DMS 273 treated with DMSO at 0.1 percent for 48 hours (cell line): ENCODE measurements at regions not wholly inside any gene's neighbourhood (a gene's known extent, or its start where the extent isn't known, plus 50 kb on each side); places are given as distances from the start of the nearest gene placed in this dataset.
"Not testable (repeated sequence)": the region's sequence is repeated elsewhere in the genome, so short reads cannot be mapped to it uniquely, and the experiment has no call there.

Experiments used
- DNase-seq: peaks from one replicate; lab custom pipeline; 2025; lab: John Stamatoyannopoulos, UW

DNA sequence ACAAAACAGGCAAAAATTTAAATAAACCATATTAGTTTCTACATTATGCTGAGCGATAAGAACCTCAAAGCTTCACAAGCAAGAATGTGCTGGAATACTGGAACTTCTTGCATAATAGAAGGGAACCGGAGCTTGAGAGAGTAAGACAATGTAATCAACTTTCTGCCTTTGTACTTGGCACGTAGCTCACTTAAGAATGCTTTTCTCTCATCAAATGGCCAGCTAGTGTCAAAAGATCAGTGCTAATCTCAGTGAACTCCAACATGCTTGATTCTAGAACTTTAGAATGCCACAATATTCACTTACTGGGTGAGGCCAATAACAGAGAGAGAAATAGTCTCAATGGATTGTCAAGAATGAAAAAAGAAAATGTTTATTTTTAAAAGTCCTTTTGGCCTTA, 486.1 kb upstream of the LRRC7 start:
- no peak for DNase-seq

DNA sequence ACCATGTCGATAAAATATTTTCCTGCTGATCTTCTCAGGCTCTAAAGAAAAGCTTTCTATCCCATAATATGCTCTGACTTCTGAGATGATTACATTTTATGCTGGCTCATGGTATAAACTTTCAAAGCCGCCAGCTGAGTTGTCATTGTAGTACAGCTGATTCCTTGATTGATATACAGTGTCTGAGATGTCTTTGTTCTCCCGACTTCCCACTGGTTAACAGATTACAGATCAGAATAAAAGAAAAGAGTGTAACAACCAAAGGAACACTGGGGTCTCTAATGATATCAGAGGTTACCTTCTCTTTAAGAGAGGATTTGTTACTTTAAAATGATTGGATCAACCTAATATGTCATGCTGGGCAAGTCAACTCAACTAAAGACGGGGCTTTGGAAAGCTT, 485.4 kb upstream of the LRRC7 start:
- DNase-seq, result no peak

DNA sequence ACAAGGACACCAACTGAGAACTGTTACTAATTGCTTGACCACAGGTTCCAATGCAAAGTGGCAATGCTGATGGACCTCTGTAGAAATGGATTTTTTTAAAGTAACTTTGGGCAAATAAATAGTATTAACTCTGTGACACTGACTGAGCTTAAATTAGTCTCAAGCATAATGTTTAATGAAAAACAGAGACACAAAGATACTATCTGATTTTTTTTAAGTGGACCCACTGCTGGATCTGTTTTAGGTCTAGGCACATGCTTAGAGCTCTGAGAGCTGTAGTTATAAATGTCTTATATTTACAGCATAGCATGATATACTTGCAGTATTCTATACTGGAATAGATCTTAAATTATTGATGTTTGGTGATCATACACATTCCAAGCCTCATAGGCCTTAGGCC, 481.6 kb upstream of the LRRC7 start:
- no peak for DNase-seq

DNA sequence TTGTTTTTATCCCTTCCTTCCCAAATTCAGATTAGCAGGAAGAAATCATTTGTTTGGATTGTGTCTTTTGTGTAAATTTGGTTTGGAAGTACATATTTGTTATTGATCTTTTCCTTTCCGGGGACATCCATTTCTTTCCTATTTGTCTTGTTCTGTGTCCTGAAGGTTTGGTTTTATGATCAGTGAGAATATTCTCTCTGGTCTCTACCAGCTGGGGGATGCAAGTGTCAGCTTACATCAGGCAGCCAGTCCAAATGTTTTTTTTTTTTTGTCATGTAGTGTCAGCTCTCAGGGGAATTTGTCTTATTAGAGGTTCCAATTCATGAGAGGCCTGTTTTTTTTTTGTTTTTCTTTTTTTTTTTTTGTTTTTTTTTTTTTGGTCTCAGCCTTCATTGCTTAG, 479.2 kb upstream of the LRRC7 start:
- DNase-seq, result no peak

DNA sequence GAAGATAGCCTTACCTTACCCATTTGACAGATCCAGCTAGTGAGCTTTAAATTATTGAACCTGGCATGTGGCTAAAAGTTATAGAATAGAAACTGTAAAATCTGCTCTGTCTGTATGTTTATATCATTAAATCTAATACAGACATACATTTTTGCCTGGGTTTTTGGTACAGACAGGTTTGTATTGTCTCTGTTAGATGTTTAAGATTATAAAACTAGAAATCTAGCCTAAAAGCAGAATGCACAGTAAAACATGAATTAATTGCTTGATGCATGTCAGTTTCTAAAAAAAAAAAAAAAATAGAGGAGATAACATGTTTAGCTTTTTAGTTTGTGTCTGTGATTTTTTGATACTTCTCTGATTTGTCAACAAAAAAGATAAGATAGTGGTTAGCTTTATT, 477.6 kb upstream of the LRRC7 start:
- DNase-seq, result no peak

DNA sequence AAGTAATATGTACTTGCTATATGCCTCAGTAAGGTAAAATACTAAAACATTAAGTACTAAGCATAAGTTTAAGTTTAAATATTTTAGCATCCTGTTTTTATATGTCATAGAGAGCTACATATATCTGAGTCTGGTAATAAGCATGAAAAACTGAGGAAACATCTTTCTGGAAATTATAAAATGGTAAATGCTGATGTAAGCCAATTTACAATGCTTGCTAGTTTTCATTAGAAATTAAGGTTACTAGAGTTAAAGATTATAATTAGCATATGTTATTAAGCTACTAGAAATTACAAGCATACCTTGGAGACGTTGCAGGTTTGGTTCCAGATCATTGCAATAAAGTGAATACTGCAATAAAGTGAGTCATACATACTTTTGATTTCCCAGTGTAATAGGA, 477.0 kb upstream of the LRRC7 start:
- DNase-seq, result no peak

DNA sequence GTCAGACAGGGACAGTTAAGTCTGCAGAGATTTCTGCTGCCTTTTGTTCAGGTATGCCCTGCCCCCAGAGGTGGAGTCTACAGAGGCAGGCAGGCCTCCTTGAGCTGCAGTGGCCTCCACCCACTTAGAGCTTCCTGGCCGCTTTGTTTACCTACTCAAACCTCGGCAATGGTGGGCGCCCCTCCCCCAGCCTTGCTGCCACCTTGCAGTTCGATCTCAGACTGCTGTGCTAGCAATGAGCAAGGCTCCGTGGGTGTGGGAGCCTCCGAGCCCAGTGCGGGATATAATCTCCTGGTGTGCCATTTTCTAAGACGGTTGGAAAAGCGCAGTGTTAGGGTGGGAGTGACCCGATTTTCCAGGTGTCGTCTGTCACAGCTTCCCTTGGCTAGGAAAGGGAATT, 465.7 kb upstream of the LRRC7 start:
- DNase-seq, result not testable (repeated sequence)

DNA sequence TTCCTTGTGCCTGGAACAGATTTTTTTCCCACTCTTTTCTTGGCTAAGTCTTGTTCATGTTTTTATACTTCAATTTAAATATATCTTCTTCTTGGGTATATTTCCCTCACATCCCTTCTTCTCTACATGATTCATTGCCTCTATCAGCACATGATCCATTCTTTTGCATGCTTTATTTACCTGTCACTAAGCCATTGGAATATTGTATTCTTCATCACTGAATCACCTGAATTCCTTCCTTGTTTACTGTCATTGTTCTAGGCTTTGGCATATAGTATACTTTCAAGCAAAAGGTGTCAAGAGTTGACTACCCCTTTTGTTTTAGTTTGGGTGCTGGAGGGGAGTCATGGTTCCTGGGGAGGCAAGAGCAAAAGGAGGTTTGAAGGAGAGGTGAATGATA, 464.5 kb upstream of the LRRC7 start:
- no peak for DNase-seq

DNA sequence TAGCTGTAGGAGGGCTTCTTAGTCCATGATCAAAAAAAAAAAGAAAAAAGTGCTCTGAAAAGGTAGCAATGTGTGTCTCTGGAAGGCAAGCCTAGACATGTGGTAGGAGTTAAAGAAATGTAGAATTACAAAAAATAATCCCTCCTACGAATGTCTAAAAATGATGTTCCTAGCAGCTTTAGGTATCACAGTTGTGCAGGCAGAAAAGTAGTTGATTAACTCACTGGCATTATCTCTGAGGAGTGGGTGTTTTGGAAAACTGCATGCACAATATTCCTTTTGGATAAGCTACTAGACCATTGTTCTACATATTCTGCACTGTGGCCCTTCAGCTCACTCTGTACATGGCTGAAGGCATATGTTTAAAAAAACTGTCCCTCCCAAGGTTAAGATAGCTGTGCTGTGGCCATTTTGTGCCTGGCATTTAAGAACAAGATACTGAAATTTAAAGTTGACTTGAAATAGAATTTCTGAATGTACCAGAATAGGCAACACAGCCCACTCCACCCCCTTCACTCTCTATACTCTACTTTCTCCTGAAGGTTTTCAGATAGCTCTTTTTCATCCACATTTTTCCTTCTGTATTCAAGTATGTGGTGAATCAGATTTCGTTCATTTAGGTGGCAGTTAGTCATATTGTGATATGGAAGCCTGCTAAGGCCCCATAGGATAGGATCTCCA, 463.9 kb upstream of the LRRC7 start:
- DNase-seq, result no peak

DNA sequence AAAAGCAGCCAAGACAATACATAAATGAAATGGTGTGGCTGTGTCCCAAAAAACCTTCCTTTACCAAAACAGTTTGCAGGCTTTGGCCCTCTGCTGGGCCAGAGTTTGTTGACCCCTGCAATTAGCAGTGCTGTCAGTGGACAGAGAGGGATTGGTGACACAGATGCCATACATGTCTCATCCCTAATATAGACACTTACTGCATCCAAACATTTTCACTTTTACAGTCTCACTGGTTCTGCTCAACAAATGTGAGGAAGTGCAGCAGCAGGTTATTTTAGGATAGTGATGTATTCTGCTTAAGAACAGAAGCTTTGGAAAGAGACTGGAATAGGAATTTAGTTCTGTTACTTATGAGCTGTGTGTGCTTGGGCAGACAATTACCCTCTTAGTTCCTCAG, 462.8 kb upstream of the LRRC7 start:
- DNase-seq, result no peak

DNA sequence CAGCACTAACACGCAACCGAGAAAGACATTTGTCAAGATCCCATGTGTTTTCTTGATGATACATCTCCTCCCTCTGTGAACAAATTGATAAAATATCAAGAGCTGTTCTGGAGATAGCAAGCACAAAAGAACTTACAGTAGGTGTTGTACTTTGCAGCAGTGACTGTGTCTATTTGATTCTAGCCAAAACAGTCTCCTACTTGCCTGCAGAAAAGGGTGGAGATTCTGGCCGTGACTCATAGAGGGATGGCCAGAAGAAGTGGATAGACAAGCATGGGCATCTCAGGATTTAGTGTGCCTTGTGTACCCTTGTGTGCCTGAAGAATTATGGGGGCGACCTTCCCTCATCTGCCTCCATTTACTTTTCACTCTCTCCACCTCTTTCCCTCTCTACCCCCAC, 458.4 kb upstream of the LRRC7 start:
- no peak for DNase-seq

DNA sequence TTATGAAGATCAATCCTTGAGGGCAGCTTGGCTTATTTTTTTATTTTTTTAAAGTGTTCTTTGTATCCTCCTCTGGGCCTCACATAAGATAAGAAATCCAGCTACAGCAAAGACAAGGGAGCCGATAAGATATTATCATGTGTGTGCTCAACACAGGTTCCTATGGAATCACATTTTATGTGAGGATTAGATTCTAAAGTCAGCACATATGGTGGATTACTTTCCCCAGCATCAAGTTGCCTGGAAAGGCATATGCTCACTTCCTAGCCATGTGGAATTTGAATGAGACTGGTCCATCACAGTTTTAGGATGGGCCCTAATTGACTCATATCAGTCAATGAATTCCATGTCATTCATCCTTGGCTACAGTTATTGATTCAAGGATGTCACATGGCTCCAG, 456.9 kb upstream of the LRRC7 start:
- DNase-seq, result peak; percentile 20

DNA sequence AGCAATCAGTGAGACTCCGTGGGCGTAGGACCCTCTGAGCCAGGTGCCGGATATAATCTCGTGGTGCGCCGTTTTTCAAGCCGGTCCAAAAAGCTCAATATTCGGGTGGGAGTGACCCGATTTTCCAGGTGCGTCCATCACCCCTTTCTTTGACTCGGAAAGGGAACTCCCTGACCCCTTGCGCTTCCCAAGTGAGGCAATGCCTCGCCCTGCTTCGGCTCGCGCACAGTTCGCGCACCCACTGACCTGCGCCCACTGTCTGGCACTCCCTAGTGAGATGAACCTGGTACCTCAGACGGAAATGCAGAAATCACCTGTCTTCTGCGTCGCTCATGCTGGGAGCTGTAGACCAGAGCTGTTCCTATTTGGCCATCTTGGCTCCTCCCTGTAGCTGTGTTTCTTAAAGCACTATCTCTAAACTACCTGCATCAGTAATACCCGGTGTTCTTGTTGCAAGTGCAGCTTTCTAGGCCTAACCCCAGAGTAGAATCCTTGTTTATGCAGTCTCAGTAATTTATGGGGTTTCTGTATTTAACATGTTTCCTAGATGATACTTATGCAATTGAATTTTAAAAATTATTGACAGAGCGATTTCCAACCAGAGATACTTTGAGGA, 447.5 kb upstream of the LRRC7 start:
- DNase-seq, result not testable (repeated sequence)

DNA sequence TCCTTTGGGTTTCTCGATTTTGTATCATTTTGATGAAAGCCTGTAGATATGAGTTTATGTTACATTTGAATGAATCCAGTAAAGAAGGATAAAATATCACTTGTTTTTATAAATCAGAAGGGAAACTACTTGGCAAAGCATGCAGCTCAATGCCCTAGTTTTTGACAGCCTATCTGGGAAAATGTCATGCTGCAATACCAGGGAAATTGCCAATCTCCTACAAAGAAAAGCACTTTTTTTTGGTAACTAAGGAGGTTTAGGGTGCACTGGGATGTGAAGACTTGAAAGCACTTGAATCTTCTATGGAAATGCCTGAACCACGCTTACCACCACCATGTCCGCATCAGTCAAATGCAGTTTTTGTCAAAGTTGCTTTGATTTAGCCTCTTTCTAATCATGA, 446.9 kb upstream of the LRRC7 start:
- no peak for DNase-seq

DNA sequence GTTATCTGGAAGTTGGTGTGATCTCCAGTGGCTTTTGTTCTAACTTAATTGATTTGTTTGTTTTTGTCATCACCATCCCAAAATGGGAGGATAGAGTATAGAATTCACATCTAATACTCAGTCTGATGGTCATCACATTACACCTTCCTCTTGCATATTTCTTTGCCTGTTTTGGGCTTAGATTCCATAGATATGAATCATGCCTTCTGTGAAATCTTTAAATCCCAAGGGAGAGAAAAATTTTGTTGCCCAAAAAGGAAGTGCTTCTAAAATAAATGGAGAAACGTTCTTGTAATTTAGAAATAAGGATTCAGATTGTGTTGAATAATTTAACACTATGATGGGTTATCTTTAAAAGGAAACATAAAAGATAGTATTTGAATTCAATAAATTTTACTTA, 446.0 kb upstream of the LRRC7 start:
- DNase-seq, result no peak

DNA sequence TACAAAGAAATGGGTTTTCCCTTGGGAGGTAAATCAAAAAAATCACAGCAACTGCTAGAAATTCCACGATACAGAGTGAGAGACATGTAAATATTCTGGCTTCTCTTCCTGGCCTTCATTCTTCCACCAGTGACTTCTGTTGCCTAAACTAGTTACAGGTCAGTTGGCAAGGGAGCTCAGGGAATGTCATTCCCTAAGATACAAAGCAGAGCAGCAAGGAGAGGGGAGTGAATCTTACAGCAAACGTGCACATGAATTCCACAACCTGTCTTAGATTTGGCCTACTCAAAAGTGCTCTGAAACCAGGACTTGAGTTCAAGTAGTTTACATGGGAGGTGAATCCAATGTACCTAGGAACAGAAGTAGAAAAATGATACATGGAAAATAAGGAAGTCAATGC, 445.3 kb upstream of the LRRC7 start:
- DNase-seq, result no peak

DNA sequence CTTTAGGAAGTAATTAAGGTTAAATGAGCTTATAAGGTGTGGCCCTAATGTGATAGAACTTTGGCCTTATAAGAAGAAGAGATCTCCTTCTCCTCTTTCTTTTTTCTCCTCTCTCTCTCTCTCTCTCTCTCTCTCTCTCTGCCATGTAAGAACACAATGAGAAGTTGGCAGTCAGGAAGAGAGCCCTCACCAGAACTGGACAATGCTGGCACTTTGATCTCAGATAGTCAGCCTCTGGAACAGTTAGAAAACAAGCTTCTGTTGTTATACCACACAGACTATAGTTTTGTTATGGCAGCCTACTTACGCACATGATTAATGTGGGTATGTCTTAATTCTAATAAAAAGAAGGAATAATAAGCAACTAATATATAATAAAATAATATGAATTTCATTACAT, 444.2 kb upstream of the LRRC7 start:
- no peak for DNase-seq

DNA sequence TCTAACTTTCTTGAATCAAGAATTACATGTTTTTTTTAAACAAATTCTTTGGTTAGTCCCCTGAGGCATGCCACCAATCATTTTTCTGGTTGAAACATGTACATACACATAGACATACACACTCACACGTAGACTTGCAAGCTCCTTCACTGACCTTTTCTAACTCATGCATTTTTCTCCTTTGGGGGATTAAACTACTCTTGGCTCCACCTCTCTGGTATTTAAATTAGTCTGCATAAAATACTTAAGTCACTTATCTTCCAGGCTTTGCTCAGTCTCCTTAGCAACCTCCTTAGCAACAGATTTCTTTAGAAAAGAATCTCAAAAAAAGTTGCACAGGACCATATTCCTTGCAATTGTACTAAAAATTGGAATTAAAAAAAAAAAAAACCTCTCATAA, 440.9 kb upstream of the LRRC7 start:
- DNase-seq, result no peak

DNA sequence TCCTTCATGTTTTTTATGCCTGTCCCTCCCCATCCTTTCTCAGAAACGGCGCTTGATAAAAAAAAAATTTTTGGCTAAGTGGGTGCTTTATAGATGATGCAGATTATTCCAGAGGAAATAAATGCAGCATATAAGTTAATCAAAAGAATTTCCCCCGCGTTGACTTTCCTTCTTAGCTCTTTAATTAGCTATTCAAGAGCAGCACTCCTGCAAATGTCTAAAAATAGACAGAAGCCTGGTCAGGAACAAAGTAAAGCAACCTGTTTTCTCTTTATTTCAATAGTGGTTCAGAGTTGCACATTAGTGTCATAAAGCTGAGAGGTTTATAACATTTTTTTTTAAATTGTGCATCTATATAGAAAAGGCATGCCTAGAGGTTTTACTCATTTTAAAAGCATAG, 439.5 kb upstream of the LRRC7 start:
- DNase-seq, result no peak

DNA sequence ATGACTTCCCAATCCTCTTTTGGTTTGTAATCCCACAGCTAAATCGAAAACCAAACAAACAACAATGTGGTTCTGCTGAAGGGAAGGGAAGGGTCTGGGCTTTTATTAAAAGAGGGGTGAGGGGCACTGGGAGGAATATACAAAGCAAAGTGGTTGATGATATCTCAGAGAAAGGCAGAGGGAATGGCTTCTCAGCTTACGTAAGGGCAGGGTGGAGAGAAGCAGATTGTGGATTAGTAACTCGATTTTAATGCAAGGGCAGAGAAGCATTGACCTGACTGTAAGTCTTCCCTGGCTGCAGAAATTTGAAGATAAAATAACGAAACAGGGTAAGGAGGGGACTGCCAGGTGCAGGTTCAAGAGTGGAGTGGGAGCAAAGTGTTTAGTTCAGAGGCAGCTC, 438.2 kb upstream of the LRRC7 start:
- DNase-seq, result no peak

DNA sequence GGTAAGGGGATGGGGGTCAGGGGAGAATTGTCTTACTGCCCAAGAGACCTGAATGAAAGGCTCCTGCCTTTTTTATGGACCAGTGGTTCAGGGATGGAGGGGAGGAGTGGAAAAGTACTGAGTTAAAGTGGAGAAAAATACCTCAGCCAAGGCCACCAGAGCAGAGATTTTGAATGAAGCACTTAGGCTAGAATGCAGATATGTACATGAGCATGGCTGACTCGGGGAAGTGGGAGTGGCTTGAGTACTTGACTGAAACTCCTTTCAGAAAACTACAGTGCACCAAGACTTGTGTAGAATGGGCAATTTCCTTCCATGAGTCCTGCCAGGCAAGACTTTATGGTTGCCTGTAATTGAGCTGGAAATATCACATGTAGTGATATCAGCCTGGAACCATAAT, 429.6 kb upstream of the LRRC7 start:
- DNase-seq, result no peak

DNA sequence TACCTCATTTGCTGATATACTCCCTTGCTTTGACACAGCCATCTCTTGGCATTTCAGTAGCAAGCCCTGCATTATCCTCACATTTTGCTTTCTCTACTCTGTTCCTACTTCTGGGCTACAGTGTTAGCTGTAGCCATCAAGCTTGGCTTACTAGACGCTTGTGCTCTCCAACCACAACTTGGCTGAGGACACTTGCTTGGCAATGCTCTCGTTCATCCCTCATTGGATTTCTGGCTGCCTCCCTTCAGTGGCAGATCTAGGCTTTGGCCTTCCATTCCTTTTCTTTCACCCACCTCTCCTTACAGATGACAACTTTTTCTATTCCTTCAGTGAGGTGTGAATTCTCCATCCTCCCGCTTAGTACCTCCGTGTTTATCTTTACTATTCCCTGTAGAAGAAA, 428.7 kb upstream of the LRRC7 start:
- no peak for DNase-seq

DNA sequence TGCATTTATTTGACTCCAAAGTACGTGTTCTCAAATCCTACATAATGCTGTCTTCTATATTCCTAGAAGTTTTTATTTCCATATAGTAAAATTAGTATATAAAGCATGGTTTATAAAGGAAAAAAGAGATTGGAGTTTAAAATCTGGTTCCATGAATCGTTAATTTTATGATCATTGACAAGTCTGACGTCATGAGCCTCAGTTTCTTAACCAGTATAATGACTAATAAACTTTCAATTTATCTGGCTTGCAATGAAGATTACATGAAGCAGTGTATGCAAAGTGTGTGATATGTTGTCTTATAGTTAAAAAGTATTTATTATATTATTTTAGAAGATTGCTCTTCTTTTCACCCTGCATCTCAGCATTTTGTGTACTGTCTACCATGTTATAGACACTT, 421.4 kb upstream of the LRRC7 start:
- no peak for DNase-seq

DNA sequence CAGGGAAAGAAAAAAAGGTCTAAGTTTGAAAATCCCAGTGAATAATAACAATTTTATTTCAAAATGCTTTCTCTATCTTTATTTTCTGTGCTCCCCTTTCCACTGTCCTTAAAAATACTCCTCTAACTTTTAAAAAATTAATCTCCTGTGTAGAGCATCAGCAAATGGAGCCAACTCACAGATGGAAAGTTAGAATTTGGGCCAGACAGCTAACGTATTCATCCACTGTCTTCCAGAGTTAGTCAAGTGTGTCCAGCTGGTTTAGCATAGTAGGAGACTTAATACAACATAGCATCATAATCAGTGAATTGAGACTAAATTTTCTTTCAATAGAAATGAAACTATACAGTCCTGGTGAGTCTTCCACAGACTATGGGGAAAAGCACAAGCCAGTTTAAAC, 419.0 kb upstream of the LRRC7 start:
- no peak for DNase-seq
